ENCODE measurements at regions not wholly inside any gene's neighbourhood (a gene's known extent, or its start where the extent isn't known, plus 50 kb on each side); places are given as distances from the start of the nearest gene placed in this dataset.

DNA sequence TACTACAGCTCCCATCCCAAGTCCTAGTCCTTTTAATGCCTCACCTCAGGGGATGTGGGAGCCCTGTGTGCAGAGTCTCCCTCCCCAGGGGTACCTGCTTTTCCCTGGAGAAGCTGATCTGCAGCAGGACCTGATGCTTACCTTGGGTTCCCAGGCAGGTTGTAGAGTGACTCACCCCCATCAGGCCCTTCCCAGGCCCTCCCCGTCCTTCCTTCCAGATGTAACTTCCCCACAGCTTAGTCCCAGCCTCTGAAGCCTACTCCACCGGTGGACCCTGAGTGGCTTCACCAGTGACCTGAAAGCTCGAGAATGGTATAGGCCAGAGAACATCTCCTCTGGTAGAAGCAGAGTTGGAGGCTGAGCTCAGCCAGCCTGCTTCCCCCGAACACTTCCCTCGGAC is 254.2 kb upstream of the STT3B start:
- no peak overlapping the region for H3K4me3 ChIP-seq (replicated peaks in 1 of 3; ENCODE audit: insufficient read depth in 1 of 3, low read depth in 1 of 3, low read length in 3 of 3)
- BruUV-seq (replicated peaks): no TSS peak
- peaks cover 38% of the 10 kb centered on the region for H3K4me1 ChIP-seq (ENCODE audit: control insufficient read depth, extremely low read depth, insufficient read depth, low read length)
- dilution Hi-C loops (cut with MboI; ENCODE audit: extremely low pct_ligation_motif_present, low sequenced_read_pairs): no loop called here
- intact Hi-C loops (cut with micrococcal nuclease): no loop called here
- POLR2A ChIA-PET: no interaction called here
- TF ChIP-seq POLR2A (IDR thresholded peaks at IDR 0.05; ENCODE audit: low read depth, low read length) (no peak), FOS (IDR thresholded peaks at IDR 0.05; ENCODE audit: borderline replicate concordance, insufficient read depth, low read length) (no peak), POLR2AphosphoS5 (IDR thresholded peaks at IDR 0.05; ENCODE audit: insufficient read depth, low read depth, low read length) (no peak)
- TF ChIP-seq, protein P1, sequence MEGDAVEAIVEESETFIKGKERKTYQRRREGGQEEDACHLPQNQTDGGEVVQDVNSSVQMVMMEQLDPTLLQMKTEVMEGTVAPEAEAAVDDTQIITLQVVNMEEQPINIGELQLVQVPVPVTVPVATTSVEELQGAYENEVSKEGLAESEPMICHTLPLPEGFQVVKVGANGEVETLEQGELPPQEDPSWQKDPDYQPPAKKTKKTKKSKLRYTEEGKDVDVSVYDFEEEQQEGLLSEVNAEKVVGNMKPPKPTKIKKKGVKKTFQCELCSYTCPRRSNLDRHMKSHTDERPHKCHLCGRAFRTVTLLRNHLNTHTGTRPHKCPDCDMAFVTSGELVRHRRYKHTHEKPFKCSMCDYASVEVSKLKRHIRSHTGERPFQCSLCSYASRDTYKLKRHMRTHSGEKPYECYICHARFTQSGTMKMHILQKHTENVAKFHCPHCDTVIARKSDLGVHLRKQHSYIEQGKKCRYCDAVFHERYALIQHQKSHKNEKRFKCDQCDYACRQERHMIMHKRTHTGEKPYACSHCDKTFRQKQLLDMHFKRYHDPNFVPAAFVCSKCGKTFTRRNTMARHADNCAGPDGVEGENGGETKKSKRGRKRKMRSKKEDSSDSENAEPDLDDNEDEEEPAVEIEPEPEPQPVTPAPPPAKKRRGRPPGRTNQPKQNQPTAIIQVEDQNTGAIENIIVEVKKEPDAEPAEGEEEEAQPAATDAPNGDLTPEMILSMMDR (IDR thresholded peaks at IDR 0.05; ENCODE audit: extremely low read depth in 1 of 2, insufficient read depth in 1 of 2, low read depth in 1 of 2, low read length in 2 of 2): no peak
- H3K9me3 ChIP-seq (replicated peaks; ENCODE audit: control insufficient read depth, insufficient read depth, low read length): no peaks in the 10 kb centered on the region
- H3K79me2 ChIP-seq (ENCODE audit: control insufficient read depth, insufficient read depth, low read length): no peaks in the 10 kb centered on the region
- no peak overlapping the region for H3K9ac ChIP-seq (replicated peaks; ENCODE audit: extremely low read depth, insufficient read depth, low read length)
- no peaks in the 10 kb centered on the region for H4K20me1 ChIP-seq (replicated peaks; ENCODE audit: control insufficient read depth, extremely low read depth, insufficient read depth, low read length)
- H3K27me3 ChIP-seq (ENCODE audit: control insufficient read depth in 2 of 2, insufficient read depth in 2 of 2, low read length in 2 of 2): no peaks in the 10 kb centered on the region
- DNase-seq (ENCODE audit: low read depth, low spot score) (no peak), FAIRE-seq (no peak)
- H3K27ac ChIP-seq (ENCODE audit: insufficient read depth, low read depth, low read length): peak overlapping the region; percentile 78
- H2AFZ ChIP-seq (ENCODE audit: low read depth, low read length): no peak overlapping the region
- peaks cover 2% of the 10 kb centered on the region for H3K9me1 ChIP-seq (replicated peaks; ENCODE audit: control insufficient read depth, extremely low read depth, insufficient read depth, low read length)
- CTCF ChIA-PET: interaction anchor here (0.6 to 2.7 kb wide), 7 partner anchors 8 to 254 kb away, joined by 3 to 10 read pairs (median 4); partner anchors contain the start of gene STT3B
- no peaks in the 10 kb centered on the region for H3K36me3 ChIP-seq (ENCODE audit: control insufficient read depth in 2 of 2, extremely low read depth in 1 of 2, insufficient read depth in 2 of 2, low read length in 2 of 2)
- H3K4me2 ChIP-seq (ENCODE audit: insufficient read depth, low read length): no peak overlapping the region

DNA sequence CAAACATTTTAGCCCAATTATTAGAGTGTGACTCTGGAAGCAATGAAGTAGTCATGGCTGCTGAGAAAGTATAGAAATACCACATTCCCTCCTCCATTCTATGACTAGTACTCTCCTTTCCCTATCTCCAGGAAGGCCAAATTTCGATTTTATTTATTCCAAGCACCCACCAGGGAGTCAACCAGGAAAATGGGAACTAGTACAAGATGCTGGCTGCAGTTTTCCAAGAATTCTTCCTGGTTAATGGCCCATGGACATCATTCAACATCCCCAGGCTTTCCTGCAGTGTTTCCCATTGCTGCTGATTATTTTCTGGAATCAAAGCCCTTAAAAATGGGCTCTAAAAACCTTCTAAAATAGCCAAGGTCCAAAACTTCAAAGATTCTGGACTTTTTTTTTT is 247.9 kb upstream of the STT3B start:
- ChIA-PET POLR2A (no interaction called here), CTCF (no interaction called here)
- Histone ChIP-seq H3K9me3 (replicated peaks; ENCODE audit: control insufficient read depth, insufficient read depth, low read length) (no peaks in the 10 kb centered on the region), H2AFZ (ENCODE audit: low read depth, low read length) (no peak overlapping the region), H3K9ac (replicated peaks; ENCODE audit: extremely low read depth, insufficient read depth, low read length) (no peak overlapping the region), H3K36me3 (ENCODE audit: control insufficient read depth in 2 of 2, extremely low read depth in 1 of 2, insufficient read depth in 2 of 2, low read length in 2 of 2) (no peaks in the 10 kb centered on the region), H3K4me3 (replicated peaks in 1 of 3; ENCODE audit: insufficient read depth in 1 of 3, low read depth in 1 of 3, low read length in 3 of 3) (no peak overlapping the region), H3K27ac (ENCODE audit: insufficient read depth, low read depth, low read length) (no peak overlapping the region), H4K20me1 (replicated peaks; ENCODE audit: control insufficient read depth, extremely low read depth, insufficient read depth, low read length) (no peaks in the 10 kb centered on the region), H3K79me2 (ENCODE audit: control insufficient read depth, insufficient read depth, low read length) (no peaks in the 10 kb centered on the region), H3K4me1 (ENCODE audit: control insufficient read depth, extremely low read depth, insufficient read depth, low read length) (peaks cover 13% of the 10 kb centered on the region), H3K4me2 (ENCODE audit: insufficient read depth, low read length) (no peak overlapping the region), H3K27me3 (ENCODE audit: control insufficient read depth in 2 of 2, insufficient read depth in 2 of 2, low read length in 2 of 2) (no peaks in the 10 kb centered on the region), H3K9me1 (replicated peaks; ENCODE audit: control insufficient read depth, extremely low read depth, insufficient read depth, low read length) (no peaks in the 10 kb centered on the region)
- FAIRE-seq: no peak
- TF ChIP-seq, protein P2, sequence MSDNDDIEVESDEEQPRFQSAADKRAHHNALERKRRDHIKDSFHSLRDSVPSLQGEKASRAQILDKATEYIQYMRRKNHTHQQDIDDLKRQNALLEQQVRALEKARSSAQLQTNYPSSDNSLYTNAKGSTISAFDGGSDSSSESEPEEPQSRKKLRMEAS (IDR thresholded peaks at IDR 0.05; ENCODE audit: insufficient read depth, insufficient read length): no peak
- no peak for TF ChIP-seq MYC (IDR thresholded peaks at IDR 0.05; ENCODE audit: low read depth, low read length)
- TF ChIP-seq JUN (IDR thresholded peaks at IDR 0.05; ENCODE audit: borderline replicate concordance, insufficient read depth, insufficient read length, low read depth): no peak
- TF ChIP-seq POLR2A (IDR thresholded peaks at IDR 0.05; ENCODE audit: low read depth, low read length): no peak
- TF ChIP-seq, protein P1 (IDR thresholded peaks at IDR 0.05; ENCODE audit: extremely low read depth in 1 of 2, insufficient read depth in 1 of 2, low read depth in 1 of 2, low read length in 2 of 2): no peak
- TF ChIP-seq GATA2 (IDR thresholded peaks at IDR 0.05; ENCODE audit: insufficient read depth, insufficient read length, low read depth, low read length): no peak
- TF ChIP-seq EZH2 (IDR thresholded peaks at IDR 0.05; ENCODE audit: borderline replicate concordance, low read depth, low read length, severe bottlenecking): no peak
- TF ChIP-seq POLR2AphosphoS5 (IDR thresholded peaks at IDR 0.05; ENCODE audit: insufficient read depth, low read depth, low read length): no peak
- TF ChIP-seq FOS (IDR thresholded peaks at IDR 0.05; ENCODE audit: borderline replicate concordance, insufficient read depth, low read length): no peak
- dilution Hi-C loops (cut with MboI; ENCODE audit: extremely low pct_ligation_motif_present, low sequenced_read_pairs): no loop called here
- intact Hi-C loops (cut with micrococcal nuclease): no loop called here
- no peak for DNase-seq (ENCODE audit: low read depth, low spot score)
- no TSS peak for BruUV-seq (replicated peaks)

Measured in endothelial cell of umbilical vein (primary cell).